ENCODE measurements at regions not wholly inside any gene's neighbourhood (a gene's known extent, or its start where the extent isn't known, plus 50 kb on each side); places are given as distances from the start of the nearest gene placed in this dataset.
A peak's percentile ranks its signal among the peaks of the same experiment; 100 is the strongest.
"Not testable (repeated sequence)": the region's sequence is repeated elsewhere in the genome, so short reads cannot be mapped to it uniquely, and the experiment has no call there.

DNA sequence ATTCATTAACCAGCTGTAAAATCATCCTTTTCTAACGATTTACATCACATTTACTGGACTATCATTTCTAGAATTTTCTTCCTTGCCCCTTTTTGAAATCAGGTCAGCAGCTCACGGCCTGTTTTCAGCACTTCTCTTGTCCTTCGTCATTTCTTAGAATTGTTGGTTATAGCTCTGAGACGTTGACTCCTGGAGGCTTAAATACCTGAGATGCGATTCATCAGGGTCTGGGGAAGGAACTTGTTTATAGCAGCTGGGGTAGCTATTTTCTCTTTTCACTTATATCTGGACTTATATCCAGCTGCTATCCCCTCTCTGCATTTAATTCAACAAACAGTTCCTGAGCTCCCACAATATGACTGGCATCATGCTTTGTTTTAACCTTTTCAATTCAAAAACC lies 338.7 kb upstream of the TNRC6C start:
- no peaks in the 10 kb centered on the region for H3K36me3 ChIP-seq
- H3K4me3 ChIP-seq: no peak overlapping the region
- H3K4me1 ChIP-seq: no peaks in the 10 kb centered on the region
- no peak for DNase-seq (ENCODE audit: low spot score in 2 of 2)
- H3K27me3 ChIP-seq: no peaks in the 10 kb centered on the region
- H3K27ac ChIP-seq: no peak overlapping the region
- no peak for TF ChIP-seq POLR2AphosphoS5 (IDR thresholded peaks at IDR 0.05)
- TF ChIP-seq, protein P1, sequence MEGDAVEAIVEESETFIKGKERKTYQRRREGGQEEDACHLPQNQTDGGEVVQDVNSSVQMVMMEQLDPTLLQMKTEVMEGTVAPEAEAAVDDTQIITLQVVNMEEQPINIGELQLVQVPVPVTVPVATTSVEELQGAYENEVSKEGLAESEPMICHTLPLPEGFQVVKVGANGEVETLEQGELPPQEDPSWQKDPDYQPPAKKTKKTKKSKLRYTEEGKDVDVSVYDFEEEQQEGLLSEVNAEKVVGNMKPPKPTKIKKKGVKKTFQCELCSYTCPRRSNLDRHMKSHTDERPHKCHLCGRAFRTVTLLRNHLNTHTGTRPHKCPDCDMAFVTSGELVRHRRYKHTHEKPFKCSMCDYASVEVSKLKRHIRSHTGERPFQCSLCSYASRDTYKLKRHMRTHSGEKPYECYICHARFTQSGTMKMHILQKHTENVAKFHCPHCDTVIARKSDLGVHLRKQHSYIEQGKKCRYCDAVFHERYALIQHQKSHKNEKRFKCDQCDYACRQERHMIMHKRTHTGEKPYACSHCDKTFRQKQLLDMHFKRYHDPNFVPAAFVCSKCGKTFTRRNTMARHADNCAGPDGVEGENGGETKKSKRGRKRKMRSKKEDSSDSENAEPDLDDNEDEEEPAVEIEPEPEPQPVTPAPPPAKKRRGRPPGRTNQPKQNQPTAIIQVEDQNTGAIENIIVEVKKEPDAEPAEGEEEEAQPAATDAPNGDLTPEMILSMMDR (IDR thresholded peaks at IDR 0.05): no peak
- TF ChIP-seq POLR2A (IDR thresholded peaks at IDR 0.05): no peak
- intact Hi-C loops (cut with DNase I; ENCODE audit: low total_unique reads): no loop called here
- H3K9me3 ChIP-seq: no peaks in the 10 kb centered on the region

DNA sequence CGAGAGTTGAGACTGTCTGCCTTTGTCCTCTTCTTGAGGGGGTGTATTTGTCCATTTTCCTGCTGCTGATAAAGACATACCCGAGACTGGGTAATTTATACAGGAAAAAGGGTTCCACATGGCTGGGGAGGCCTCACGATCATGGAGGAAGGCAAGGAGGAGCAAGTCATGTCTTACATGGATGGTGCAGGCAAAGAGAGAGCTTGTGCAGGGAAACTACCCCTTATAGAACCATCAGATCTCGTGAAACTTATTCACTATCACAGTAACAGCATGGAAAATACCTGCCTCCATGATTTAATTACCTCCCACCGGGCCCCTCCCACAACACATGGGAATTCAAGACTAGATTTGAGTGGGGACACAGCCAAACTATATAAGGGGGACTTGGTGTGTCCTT lies 338.2 kb upstream of the TNRC6C start:
- Histone ChIP-seq H3K4me1 (no peaks in the 10 kb centered on the region), H3K9me3 (no peaks in the 10 kb centered on the region), H3K36me3 (no peaks in the 10 kb centered on the region), H3K27ac (no peak overlapping the region), H3K4me3 (no peak overlapping the region), H3K27me3 (no peaks in the 10 kb centered on the region)
- no peak for DNase-seq (ENCODE audit: low spot score in 2 of 2)
- intact Hi-C loops (cut with DNase I; ENCODE audit: low total_unique reads): no loop called here
- TF ChIP-seq, protein P1 (IDR thresholded peaks at IDR 0.05): no peak
- TF ChIP-seq POLR2AphosphoS5 (IDR thresholded peaks at IDR 0.05): no peak
- no peak for TF ChIP-seq POLR2A (IDR thresholded peaks at IDR 0.05)

DNA sequence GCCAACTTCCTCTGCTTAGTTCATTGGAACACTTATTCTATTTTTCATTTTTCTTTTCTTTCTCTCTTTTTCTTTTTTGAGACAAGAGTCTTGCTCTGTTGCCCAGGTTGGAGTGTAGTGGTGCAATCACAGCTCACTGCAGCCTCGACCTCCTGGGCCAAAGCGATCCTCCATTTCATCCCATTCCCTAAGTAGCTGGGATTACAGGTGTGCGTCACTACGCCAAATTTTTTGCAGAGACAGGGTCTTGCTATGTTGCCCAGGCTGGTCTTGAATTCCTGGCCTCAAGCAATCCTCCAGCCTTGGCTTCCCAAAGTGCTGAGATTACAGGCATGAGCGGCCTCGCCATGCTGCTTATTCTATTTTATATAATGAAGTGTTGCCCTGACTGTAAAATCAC lies 336.4 kb upstream of the TNRC6C start:
- H3K4me1 ChIP-seq; H3K27ac ChIP-seq; H3K4me3 ChIP-seq; H3K9me3 ChIP-seq; intact Hi-C loops (cut with DNase I; ENCODE audit: low total_unique reads); H3K36me3 ChIP-seq; H3K27me3 ChIP-seq; DNase-seq (ENCODE audit: low spot score in 2 of 2): not testable (repeated sequence)

DNA sequence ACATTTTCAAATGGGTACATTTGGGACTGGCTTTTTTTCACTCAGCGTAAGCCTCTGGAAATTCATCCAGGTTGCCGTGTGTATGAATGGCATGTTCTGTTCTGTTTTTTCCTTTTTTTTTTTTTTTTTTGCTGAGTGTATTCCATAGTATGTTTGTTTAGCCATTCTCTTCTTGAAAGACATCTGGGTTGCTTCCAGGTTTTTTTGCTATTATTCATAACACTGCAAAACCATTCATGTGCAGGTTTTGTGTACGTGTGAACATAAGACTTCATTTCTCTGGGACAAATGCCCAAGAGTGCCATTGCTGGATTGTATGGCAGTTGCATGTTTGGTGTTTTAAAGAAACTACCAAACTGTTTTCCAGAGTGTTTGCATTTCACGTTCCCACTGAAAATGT lies 335.9 kb upstream of the TNRC6C start:
- intact Hi-C loops (cut with DNase I; ENCODE audit: low total_unique reads): no loop called here

DNA sequence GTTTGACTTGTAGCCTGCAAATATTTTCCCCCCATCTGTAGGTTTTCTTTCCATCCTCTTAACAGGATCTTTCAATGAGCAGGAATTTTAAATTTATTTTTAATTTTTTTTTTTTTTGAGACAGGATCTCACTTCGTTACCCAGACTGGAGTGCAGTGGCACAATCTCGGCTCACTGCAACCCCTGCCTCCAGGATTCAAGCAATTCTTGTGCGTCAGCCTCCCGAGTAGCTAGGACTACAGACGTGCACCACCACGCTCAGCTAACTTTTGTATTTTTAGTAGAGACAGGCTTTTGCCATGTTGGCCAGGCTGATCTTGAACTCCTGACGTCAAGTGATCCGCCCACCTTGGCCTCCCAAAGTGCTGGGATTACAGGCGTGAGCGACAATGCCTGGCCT lies 335.2 kb upstream of the TNRC6C start:
- peak in 1 of 2 donors; percentile 33 for DNase-seq (ENCODE audit: low spot score in 2 of 2)
- H3K27ac ChIP-seq; H3K27me3 ChIP-seq; intact Hi-C loops (cut with DNase I; ENCODE audit: low total_unique reads); H3K4me3 ChIP-seq; H3K4me1 ChIP-seq; H3K36me3 ChIP-seq: not testable (repeated sequence)
- H3K9me3 ChIP-seq: peaks cover 0 to 11% of the 10 kb centered on the region in 2 donors

More for the DNA sequence above, 335.9 kb upstream of the TNRC6C start:
- DNase-seq (ENCODE audit: low spot score in 2 of 2): no peak
- Histone ChIP-seq H3K36me3 (no peaks in the 10 kb centered on the region), H3K27me3 (no peaks in the 10 kb centered on the region), H3K9me3 (peaks cover 0 to 8% of the 10 kb centered on the region in 2 donors), H3K4me3 (no peak overlapping the region), H3K4me1 (no peaks in the 10 kb centered on the region), H3K27ac (no peak overlapping the region)
- no peak for TF ChIP-seq POLR2AphosphoS5 (IDR thresholded peaks at IDR 0.05)
- TF ChIP-seq, protein P1 (IDR thresholded peaks at IDR 0.05): no peak
- TF ChIP-seq POLR2A (IDR thresholded peaks at IDR 0.05): no peak

DNA sequence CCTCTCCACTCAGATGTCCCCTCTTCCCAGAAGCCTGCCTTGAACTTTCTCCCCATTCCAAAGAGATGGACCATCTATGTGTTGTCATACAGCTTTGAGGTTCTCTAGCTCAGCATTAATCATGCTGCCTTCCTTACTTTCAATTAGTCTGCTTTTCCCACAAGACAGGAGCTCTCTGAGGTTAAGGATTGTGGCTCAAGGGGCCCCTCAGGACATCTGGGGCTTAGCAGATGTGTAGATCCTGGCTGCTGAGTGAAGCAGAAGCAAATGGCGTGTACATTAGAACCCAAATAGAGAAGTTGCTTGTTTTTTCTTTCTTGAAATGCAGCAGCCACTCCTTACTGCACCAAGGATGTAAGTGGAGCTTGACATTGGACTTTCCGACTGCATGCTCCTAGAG lies 330.5 kb upstream of the TNRC6C start:
- no peak overlapping the region for H3K4me3 ChIP-seq
- no peak for DNase-seq (ENCODE audit: low spot score in 2 of 2)
- TF ChIP-seq POLR2A (IDR thresholded peaks at IDR 0.05) (no peak), POLR2AphosphoS5 (IDR thresholded peaks at IDR 0.05) (no peak)
- TF ChIP-seq, protein P1 (IDR thresholded peaks at IDR 0.05): no peak
- no peak overlapping the region for H3K27ac ChIP-seq
- no peaks in the 10 kb centered on the region for H3K4me1 ChIP-seq
- no peaks in the 10 kb centered on the region for H3K27me3 ChIP-seq
- H3K36me3 ChIP-seq: no peaks in the 10 kb centered on the region
- peaks cover 0 to 11% of the 10 kb centered on the region in 2 donors for H3K9me3 ChIP-seq
- intact Hi-C loops (cut with DNase I; ENCODE audit: low total_unique reads): no loop called here

DNA sequence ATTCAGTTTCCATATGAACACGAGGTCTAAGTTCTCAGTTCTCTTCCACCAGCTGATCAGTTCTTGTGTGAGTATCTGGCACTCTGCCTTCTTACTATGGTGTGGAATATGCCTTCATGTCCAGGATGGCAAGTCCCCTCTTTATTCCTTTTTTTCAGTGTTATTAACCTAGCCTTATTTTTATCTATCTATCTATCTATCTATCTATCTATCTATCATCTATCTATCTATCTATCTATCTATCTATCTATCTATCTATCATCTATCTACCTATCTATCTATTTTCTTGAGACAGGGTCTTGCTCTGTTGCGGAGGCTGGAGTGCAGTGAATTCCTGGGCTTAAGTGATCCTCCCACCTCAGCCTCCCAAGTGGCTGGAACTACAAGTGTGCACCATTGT lies 329.2 kb upstream of the TNRC6C start:
- H3K27me3 ChIP-seq; DNase-seq (ENCODE audit: low spot score in 2 of 2): not testable (repeated sequence)

More for the DNA sequence above, 329.2 kb upstream of the TNRC6C start:
- H3K36me3 ChIP-seq; H3K4me3 ChIP-seq; H3K27ac ChIP-seq; intact Hi-C loops (cut with DNase I; ENCODE audit: low total_unique reads); H3K4me1 ChIP-seq: not testable (repeated sequence)
- peaks cover 0 to 11% of the 10 kb centered on the region in 2 donors for H3K9me3 ChIP-seq

All from breast epithelium (tissue), 4 donors.